Smooth muscle cell (in vitro differentiated cells): ENCODE measurements at regions not wholly inside any gene's neighbourhood (a gene's known extent, or its start where the extent isn't known, plus 50 kb on each side); places are given as distances from the start of the nearest gene placed in this dataset.

Source experiments
- DNase-seq: peaks from one replicate; lab custom pipeline; 2025; ENCODE audit not compliant: unreplicated experiment; lab: John Stamatoyannopoulos, UW
- H2AFZ ChIP-seq: fragments of 200-600 bp; sonication (generic); 2 replicates; pipeline ENCODE4 v1.6.0; 2016; ENCODE audit warnings: antibody characterized with exemption, low read depth, mild to moderate bottlenecking
- H3F3A ChIP-seq: fragments of 200-600 bp; sonication (generic); 2 replicates; pipeline ENCODE4 v1.6.0; 2017; ENCODE audit warnings: antibody characterized with exemption, low read depth
- H3K27ac ChIP-seq: fragments of 200-600 bp; sonication (generic); 2 replicates; pipeline ENCODE4 v1.5.1; 2016; ENCODE audit warnings: low read depth, mild to moderate bottlenecking
- H3K27me3 ChIP-seq: fragments of 200-600 bp; sonication (generic); 2 replicates; pipeline ENCODE4 v1.6.1; 2016; ENCODE audit warnings: low read depth, mild to moderate bottlenecking
- H3K36me3 ChIP-seq: fragments of 200-600 bp; sonication (generic); 2 replicates; pipeline ENCODE4 v1.5.1; 2016; ENCODE audit warnings: low read depth
- H3K4me1 ChIP-seq: fragments of 200-600 bp; sonication (generic); 2 replicates; pipeline ENCODE4 v1.5.1; 2016; ENCODE audit warnings: low read depth
- H3K4me2 ChIP-seq: fragments of 200-600 bp; sonication (generic); 2 replicates; pipeline ENCODE4 v1.6.0; 2016; ENCODE audit warnings: mild to moderate bottlenecking
- H3K4me3 ChIP-seq: fragments of 200-600 bp; sonication (generic); 2 replicates; pipeline ENCODE4 v1.5.1; 2016; ENCODE audit warnings: mild to moderate bottlenecking
- H3K79me2 ChIP-seq: fragments of 200-600 bp; sonication (generic); 2 replicates; pipeline ENCODE4 v1.6.0; 2016; ENCODE audit warnings: low read depth, mild to moderate bottlenecking
- H3K9ac ChIP-seq: fragments of 200-600 bp; sonication (generic); 2 replicates; pipeline ENCODE4 v1.6.0; 2016; ENCODE audit warnings: low read depth
- H3K9me3 ChIP-seq: fragments of 200-600 bp; sonication (generic); replicated peaks from 2 replicates; pipeline ENCODE4 v1.5.1; 2016; ENCODE audit warnings: low read depth
- H4K20me1 ChIP-seq: fragments of 200-600 bp; sonication (generic); 2 replicates; pipeline ENCODE4 v1.6.0; 2016; ENCODE audit warnings: low read depth
- CTCF ChIP-seq: fragments of 200-600 bp; sonication (generic); IDR thresholded peaks from 2 replicates; pipeline ENCODE4 v1.5.1; 2017; ENCODE audit warnings: borderline replicate concordance, mild to moderate bottlenecking, antibody characterized with exemption; ENCODE audit not compliant: insufficient read depth, poor library complexity, severe bottlenecking
- WGBS: methylation state at CpG from one replicate; pipeline ENCODE4 v1.1.7; 2016; ENCODE audit warnings: low lambda C conversion rate; 5-methylcytosine and 5-hydroxymethylcytosine counted together

GRCh38 chr1:184911830-184912229 is 62.5 kb downstream of the NIBAN1 start:
- H3F3A ChIP-seq, result no peaks in the 10 kb centered on the region
- H3K4me3 ChIP-seq, result no peak overlapping the region
- no peaks in the 10 kb centered on the region for H3K36me3 ChIP-seq
- no peak overlapping the region for H3K4me2 ChIP-seq
- H4K20me1 ChIP-seq, result no peaks in the 10 kb centered on the region
- WGBS, result 94% methylated on average over 2 of the region's 2 CpGs
- peaks cover 4% of the 10 kb centered on the region for H3K79me2 ChIP-seq
- H2AFZ ChIP-seq, result no peak overlapping the region
- no peak overlapping the region for H3K9ac ChIP-seq
- H3K27ac ChIP-seq, result no peak overlapping the region
- no peak for TF ChIP-seq CTCF
- H3K9me3 ChIP-seq, result no peaks in the 10 kb centered on the region
- H3K27me3 ChIP-seq, result no peaks in the 10 kb centered on the region
- H3K4me1 ChIP-seq, result no peaks in the 10 kb centered on the region
- no peak for DNase-seq

GRCh38 chr1:184911103-184911745 is 63.1 kb downstream of the NIBAN1 start:
- no peak overlapping the region for H3K4me3 ChIP-seq
- peaks cover 4% of the 10 kb centered on the region for H3K79me2 ChIP-seq
- H3K27ac ChIP-seq, result no peak overlapping the region
- no peaks in the 10 kb centered on the region for H3K4me1 ChIP-seq
- WGBS, result 100% methylated on average over 1 of the region's 1 CpG
- H3K36me3 ChIP-seq, result no peaks in the 10 kb centered on the region
- no peak overlapping the region for H3K4me2 ChIP-seq
- H2AFZ ChIP-seq, result no peak overlapping the region
- no peak overlapping the region for H3K9ac ChIP-seq
- H3F3A ChIP-seq, result no peaks in the 10 kb centered on the region
- H3K9me3 ChIP-seq, result no peaks in the 10 kb centered on the region
- no peak for DNase-seq
- H3K27me3 ChIP-seq, result no peaks in the 10 kb centered on the region
- H4K20me1 ChIP-seq, result no peaks in the 10 kb centered on the region
- TF ChIP-seq CTCF, result no peak

GRCh38 chr1:184910691-184911091 is 63.6 kb downstream of the NIBAN1 start:
- Histone ChIP-seq H3K27ac (no peak overlapping the region), H3K9me3 (no peaks in the 10 kb centered on the region), H3K36me3 (no peaks in the 10 kb centered on the region), H4K20me1 (no peaks in the 10 kb centered on the region), H3K9ac (no peak overlapping the region), H2AFZ (no peak overlapping the region), H3K4me3 (no peak overlapping the region), H3K27me3 (no peaks in the 10 kb centered on the region), H3K79me2 (peaks cover 4% of the 10 kb centered on the region), H3K4me2 (no peak overlapping the region), H3F3A (no peaks in the 10 kb centered on the region), H3K4me1 (no peaks in the 10 kb centered on the region)
- 70% methylated on average over 3 of the region's 3 CpGs for WGBS
- no peak for DNase-seq
- TF ChIP-seq CTCF, result no peak

GRCh38 chr1:184910005-184910404 is 64.3 kb downstream of the NIBAN1 start:
- no peaks in the 10 kb centered on the region for H4K20me1 ChIP-seq
- H3K27me3 ChIP-seq, result no peaks in the 10 kb centered on the region
- H3K4me3 ChIP-seq, result no peak overlapping the region
- no peak overlapping the region for H2AFZ ChIP-seq
- H3K27ac ChIP-seq, result no peak overlapping the region
- H3F3A ChIP-seq, result no peaks in the 10 kb centered on the region
- 85% methylated on average over 2 of the region's 2 CpGs for WGBS
- peaks cover 4% of the 10 kb centered on the region for H3K79me2 ChIP-seq
- no peak overlapping the region for H3K9ac ChIP-seq
- no peak for TF ChIP-seq CTCF
- H3K36me3 ChIP-seq, result no peaks in the 10 kb centered on the region
- H3K4me2 ChIP-seq, result no peak overlapping the region
- no peaks in the 10 kb centered on the region for H3K4me1 ChIP-seq
- DNase-seq, result no peak
- H3K9me3 ChIP-seq, result no peaks in the 10 kb centered on the region
